Natural killer cell (primary cell): ENCODE measurements at regions not wholly inside any gene's neighbourhood (a gene's known extent, or its start where the extent isn't known, plus 50 kb on each side); places are given as distances from the start of the nearest gene placed in this dataset.
A peak's percentile ranks its signal among the peaks of the same experiment; 100 is the strongest.

ENCODE experiments used
- ATAC-seq, 3 donors: fragments of 150-1000 bp in 2 of 3; fragments of 200-7000 bp in 1 of 3; cut with Tn5 transposase; 1 replicate in 1 of 3; 2 replicates in 2 of 3; pipeline ENCODE4 v1.10.0; 2021; ENCODE audit warnings: mild to moderate bottlenecking in 2 of 3, moderate library complexity in 2 of 3
- DNase-seq, 2 donors: peaks; one replicate each; pipeline versions ENCODE4 v3.0.0 to v3.0.0-alpha.2; 2013 to 2021; ENCODE audit warnings: mixed read lengths in 1 of 2
- H3K27ac ChIP-seq: one replicate; pipeline ENCODE4 v1.5.1; 2013; ENCODE audit warnings: mild to moderate bottlenecking, low read length
- H3K27me3 ChIP-seq: one replicate; pipeline ENCODE4 v1.6.1; 2013; ENCODE audit warnings: low read length; ENCODE audit not compliant: control insufficient read depth, insufficient read depth
- H3K36me3 ChIP-seq: one replicate; pipeline ENCODE4 v1.6.1; 2013; ENCODE audit warnings: low read length; ENCODE audit not compliant: control insufficient read depth, insufficient read depth
- H3K4me1 ChIP-seq: one replicate; pipeline ENCODE4 v1.6.1; 2013; ENCODE audit warnings: low read length; ENCODE audit not compliant: control insufficient read depth, insufficient read depth
- H3K4me3 ChIP-seq: one replicate; pipeline ENCODE4 v1.5.1; 2013; ENCODE audit warnings: low read length
- H3K9me3 ChIP-seq: one replicate; pipeline ENCODE4 v1.6.1; 2013; ENCODE audit warnings: low read length; ENCODE audit not compliant: control insufficient read depth, insufficient read depth
- H3K27ac Mint-ChIP-seq, 2 donors: one replicate each; pipeline ENCODE4 v1.8.0; 2022; ENCODE audit warnings: mild to moderate bottlenecking in 2 of 2, mixed read lengths in 2 of 2, moderate library complexity in 1 of 2
- H3K27me3 Mint-ChIP-seq, 2 donors: one replicate each; pipeline ENCODE4 v1.8.0; 2022; ENCODE audit warnings: low read depth in 2 of 2, mixed read lengths in 2 of 2
- H3K36me3 Mint-ChIP-seq: one replicate; pipeline ENCODE4 v1.8.0; 2022; ENCODE audit warnings: mixed read lengths
- H3K4me1 Mint-ChIP-seq, 2 donors: one replicate each; pipeline ENCODE4 v1.8.0; 2022; ENCODE audit warnings: mixed read lengths in 2 of 2
- H3K4me3 Mint-ChIP-seq: one replicate; pipeline ENCODE4 v1.8.0; 2022; ENCODE audit warnings: mild to moderate bottlenecking, moderate library complexity, mixed read lengths
- H3K9me3 Mint-ChIP-seq, 2 donors: one replicate each; pipeline ENCODE4 v1.8.0; 2022; ENCODE audit warnings: mixed read lengths in 2 of 2
- CTCF ChIP-seq: fragments of 200-600 bp; IDR thresholded peaks from one replicate; pipeline ENCODE4 v1.8.0; 2022; ENCODE audit warnings: antibody characterized with exemption
- WGBS: methylation state at CpG from one replicate; pipeline ENCODE4 v1.1.7; 2013; ENCODE audit warnings: missing lambda C conversion rate; ENCODE audit not compliant: insufficient coverage; 5-methylcytosine and 5-hydroxymethylcytosine counted together
- intact Hi-C: fragments of 100-400 bp; cut with micrococcal nuclease; formaldehyde crosslinking; loops from one replicate; pipeline ENCODE4 v1.14.2; 2022

- no peak for TF ChIP-seq CTCF
- whole genome bisulfite sequencing: 78% methylated on average over 8 of the region's 8 CpGs
- Histone ChIP-seq H3K4me3 (no peak overlapping the region), H3K36me3 (no peaks in the 10 kb centered on the region), H3K4me1 (peaks cover 10% of the 10 kb centered on the region), H3K27me3 (no peaks in the 10 kb centered on the region), H3K27ac (no peak overlapping the region), H3K9me3 (no peaks in the 10 kb centered on the region)
- intact Hi-C loops: no loop called here
- Mint-ChIP-seq H3K27ac (no peak overlapping the region), H3K27me3 (peaks cover 19 to 32% of the 10 kb centered on the region in 2 donors), H3K4me3 (no peak overlapping the region), H3K36me3 (no peaks in the 10 kb centered on the region), H3K4me1 (peaks cover 23% of the 10 kb centered on the region in 2 donors), H3K9me3 (no peaks in the 10 kb centered on the region)
- DNase-seq (no peak), ATAC-seq (no peak)
Observed at GRCh38 chr21:41110161-41110560, 57.8 kb upstream of the BACE2 start.

GRCh38 chr21:41110664-41111063, 57.3 kb upstream of the BACE2 start:
- TF ChIP-seq CTCF: no peak
- H3K27ac Mint-ChIP-seq: no peak overlapping the region
- no peaks in the 10 kb centered on the region for H3K36me3 ChIP-seq
- no peaks in the 10 kb centered on the region for H3K36me3 Mint-ChIP-seq
- no peak overlapping the region for H3K27ac ChIP-seq
- no peak for ATAC-seq
- no peaks in the 10 kb centered on the region for H3K27me3 ChIP-seq
- H3K4me3 Mint-ChIP-seq: no peak overlapping the region
- no peak overlapping the region for H3K4me3 ChIP-seq
- 99% methylated on average over 5 of the region's 5 CpGs for WGBS
- no peak for DNase-seq
- H3K9me3 Mint-ChIP-seq: no peaks in the 10 kb centered on the region
- peaks cover 10% of the 10 kb centered on the region for H3K4me1 ChIP-seq
- intact Hi-C loops: no loop called here
- peaks cover 23% of the 10 kb centered on the region in 2 donors for H3K4me1 Mint-ChIP-seq
- peaks cover 19 to 27% of the 10 kb centered on the region in 2 donors for H3K27me3 Mint-ChIP-seq
- no peaks in the 10 kb centered on the region for H3K9me3 ChIP-seq

- Mint-ChIP-seq H3K9me3 (no peaks in the 10 kb centered on the region), H3K27me3 (peaks cover 19 to 24% of the 10 kb centered on the region in 2 donors), H3K36me3 (no peaks in the 10 kb centered on the region), H3K4me3 (peak overlapping the region; percentile 62), H3K4me1 (peaks cover 23% of the 10 kb centered on the region in 2 donors), H3K27ac (no peak overlapping the region)
- Histone ChIP-seq H3K4me3 (no peak overlapping the region), H3K27ac (no peak overlapping the region), H3K27me3 (no peaks in the 10 kb centered on the region), H3K4me1 (peaks cover 10% of the 10 kb centered on the region), H3K9me3 (no peaks in the 10 kb centered on the region), H3K36me3 (no peaks in the 10 kb centered on the region)
- WGBS: 95% methylated on average over 11 of the region's 11 CpGs
- ATAC-seq: no peak
- DNase-seq: no peak
- intact Hi-C loops: no loop called here
- no peak for TF ChIP-seq CTCF
Observed at GRCh38 chr21:41111681-41112080, 56.3 kb upstream of the BACE2 start.
